ENCODE measurements at regions not wholly inside any gene's neighbourhood (a gene's known extent, or its start where the extent isn't known, plus 50 kb on each side); places are given as distances from the start of the nearest gene placed in this dataset.

DNA sequence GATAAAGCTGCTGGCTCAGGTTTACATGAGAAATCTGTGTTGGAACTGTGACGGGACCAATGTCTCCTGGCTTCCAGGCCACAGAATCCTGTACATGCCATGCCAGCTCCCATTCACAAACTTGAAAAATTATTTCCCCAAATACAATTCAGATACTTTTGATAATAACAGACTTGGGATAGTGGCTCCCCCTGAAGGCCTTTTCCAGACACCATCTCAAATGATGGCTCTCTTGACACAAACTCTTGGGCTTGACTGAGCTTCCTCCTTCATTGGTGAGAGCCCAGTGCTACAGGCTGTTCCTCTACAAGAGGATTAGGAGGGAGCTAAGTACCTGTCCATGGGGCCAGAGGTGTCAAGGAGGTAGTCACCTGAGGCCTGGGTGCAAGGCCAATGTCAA lies 104.7 kb upstream of the PAX6 start:
- TF ChIP-seq, protein P1, sequence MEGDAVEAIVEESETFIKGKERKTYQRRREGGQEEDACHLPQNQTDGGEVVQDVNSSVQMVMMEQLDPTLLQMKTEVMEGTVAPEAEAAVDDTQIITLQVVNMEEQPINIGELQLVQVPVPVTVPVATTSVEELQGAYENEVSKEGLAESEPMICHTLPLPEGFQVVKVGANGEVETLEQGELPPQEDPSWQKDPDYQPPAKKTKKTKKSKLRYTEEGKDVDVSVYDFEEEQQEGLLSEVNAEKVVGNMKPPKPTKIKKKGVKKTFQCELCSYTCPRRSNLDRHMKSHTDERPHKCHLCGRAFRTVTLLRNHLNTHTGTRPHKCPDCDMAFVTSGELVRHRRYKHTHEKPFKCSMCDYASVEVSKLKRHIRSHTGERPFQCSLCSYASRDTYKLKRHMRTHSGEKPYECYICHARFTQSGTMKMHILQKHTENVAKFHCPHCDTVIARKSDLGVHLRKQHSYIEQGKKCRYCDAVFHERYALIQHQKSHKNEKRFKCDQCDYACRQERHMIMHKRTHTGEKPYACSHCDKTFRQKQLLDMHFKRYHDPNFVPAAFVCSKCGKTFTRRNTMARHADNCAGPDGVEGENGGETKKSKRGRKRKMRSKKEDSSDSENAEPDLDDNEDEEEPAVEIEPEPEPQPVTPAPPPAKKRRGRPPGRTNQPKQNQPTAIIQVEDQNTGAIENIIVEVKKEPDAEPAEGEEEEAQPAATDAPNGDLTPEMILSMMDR (IDR thresholded peaks at IDR 0.05; ENCODE audit: low read length, missing control alignments): no peak
- no peak for DNase-seq (ENCODE audit: low read depth)
- H3K4me3 ChIP-seq (replicated peaks; ENCODE audit: low read depth, low read length): no peak overlapping the region

DNA sequence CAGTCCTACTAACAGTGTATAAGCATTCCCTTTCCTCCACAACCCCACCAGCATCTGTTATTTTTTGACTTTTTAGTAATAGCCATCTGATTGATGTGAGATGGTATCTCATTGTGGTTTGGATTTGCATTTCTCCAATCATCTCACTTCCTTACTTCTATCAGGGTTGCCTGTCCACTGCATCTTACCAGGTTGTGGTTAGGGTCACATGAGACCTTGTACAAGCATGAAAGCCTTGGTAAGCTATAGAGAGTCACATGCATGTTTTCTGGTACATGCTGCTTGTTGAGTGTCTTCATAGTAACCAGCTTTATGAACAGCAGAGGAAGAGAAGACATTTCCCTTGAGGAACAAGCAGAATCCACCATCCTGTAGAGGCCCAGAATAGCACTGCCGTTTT lies 102.9 kb upstream of the PAX6 start:
- TF ChIP-seq, protein P1 (IDR thresholded peaks at IDR 0.05; ENCODE audit: low read length, missing control alignments): no peak
- no peak overlapping the region for H3K4me3 ChIP-seq (replicated peaks; ENCODE audit: low read depth, low read length)
- DNase-seq (ENCODE audit: low read depth): no peak

DNA sequence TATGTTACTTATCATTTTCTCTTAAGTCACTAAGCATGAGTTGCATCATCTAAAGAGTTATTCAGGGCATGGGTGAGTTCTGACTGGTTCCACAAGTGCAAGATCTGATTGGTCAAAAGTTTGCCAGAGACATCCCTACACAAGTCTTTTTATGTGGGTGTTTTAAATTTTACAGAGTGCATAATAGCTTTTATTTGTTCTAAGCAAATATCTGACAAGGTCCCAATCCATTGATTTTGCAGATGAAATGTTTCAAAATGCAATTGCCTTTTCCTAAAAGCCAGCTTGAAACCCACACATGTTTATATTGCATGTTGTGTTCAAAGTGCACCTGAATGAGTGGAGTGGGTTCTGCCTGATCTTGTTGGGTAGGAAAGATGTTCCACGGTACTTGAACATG lies 101.7 kb upstream of the PAX6 start:
- H3K4me3 ChIP-seq (replicated peaks; ENCODE audit: low read depth, low read length): no peak overlapping the region
- TF ChIP-seq, protein P1 (IDR thresholded peaks at IDR 0.05; ENCODE audit: low read length, missing control alignments): no peak
- DNase-seq (ENCODE audit: low read depth): no peak

DNA sequence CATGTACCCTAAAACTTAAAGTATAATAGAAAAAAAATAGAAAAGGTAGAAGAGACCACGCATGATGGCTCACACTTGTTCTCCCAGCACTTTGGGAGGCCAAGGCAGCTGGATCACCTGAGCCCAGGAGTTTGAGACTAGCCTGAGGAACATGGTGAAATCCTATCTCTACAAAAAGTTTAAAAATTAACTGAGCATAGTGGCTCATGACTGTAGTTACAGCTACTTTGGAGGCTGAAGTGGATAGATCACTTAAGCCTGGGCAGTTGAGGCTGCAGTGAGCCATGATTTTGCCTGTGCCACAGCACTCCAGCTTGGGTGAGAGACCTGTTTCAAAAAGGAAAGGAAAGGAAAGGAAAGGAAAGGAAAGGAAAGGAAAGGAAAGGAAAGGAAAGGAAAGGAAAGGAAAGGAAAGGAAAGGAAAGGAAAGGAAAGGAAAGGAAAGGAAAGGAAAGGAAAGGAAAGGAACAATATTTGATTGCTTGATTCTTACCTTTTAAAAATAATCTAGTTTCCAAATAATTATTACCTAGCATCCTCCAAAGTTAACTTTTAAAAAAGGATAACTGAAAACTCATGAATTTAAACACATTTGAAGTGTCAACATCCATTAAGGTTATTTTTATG lies 99.9 kb upstream of the PAX6 start:
- TF ChIP-seq, protein P1 (IDR thresholded peaks at IDR 0.05; ENCODE audit: low read length, missing control alignments): no peak
- H3K4me3 ChIP-seq (replicated peaks; ENCODE audit: low read depth, low read length): no peak overlapping the region
- no peak for DNase-seq (ENCODE audit: low read depth)

DNA sequence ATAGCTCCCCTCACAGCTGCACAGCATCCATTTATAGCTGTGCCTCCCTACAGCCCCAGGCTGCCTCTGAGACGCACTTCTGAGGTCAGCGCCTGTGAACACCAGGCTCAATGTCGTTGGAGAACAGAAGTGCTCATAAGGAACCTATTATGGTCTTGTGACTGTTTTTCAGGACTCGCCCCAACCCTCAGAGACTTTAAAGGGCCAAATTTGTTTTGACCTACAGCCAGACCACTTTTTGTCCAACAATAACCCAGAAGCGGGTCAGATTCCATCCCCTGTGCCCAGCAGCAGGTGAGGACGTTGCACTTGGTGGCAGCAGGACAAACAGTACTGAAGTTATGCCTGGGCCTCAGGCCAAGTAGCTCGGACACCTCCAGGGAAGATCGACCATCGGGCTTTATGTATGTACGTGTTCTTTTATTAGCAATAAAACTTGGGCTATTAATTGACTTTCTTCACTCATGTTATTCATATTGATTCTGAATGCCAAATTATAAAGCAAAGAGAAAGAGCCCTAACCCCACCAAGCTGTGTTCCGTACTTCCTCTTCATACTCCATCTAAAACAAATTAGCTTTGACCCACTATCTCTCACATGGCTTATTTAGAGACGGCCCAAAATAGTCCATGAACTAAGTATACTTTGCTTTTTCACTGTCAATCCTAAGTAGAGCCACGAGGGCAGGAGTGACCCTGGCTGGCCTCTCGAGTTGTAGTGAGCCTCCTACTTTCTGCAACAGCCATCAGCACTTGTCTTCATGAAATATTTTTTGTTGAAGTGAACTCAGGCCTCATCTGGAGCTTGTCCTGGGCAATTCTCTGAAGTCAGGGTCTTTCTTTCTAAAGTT lies 92.3 kb upstream of the PAX6 start:
- TF ChIP-seq, protein P1 (IDR thresholded peaks at IDR 0.05; ENCODE audit: low read length, missing control alignments): no peak
- no peak overlapping the region for H3K4me3 ChIP-seq (replicated peaks; ENCODE audit: low read depth, low read length)
- no peak for DNase-seq (ENCODE audit: low read depth)

DNA sequence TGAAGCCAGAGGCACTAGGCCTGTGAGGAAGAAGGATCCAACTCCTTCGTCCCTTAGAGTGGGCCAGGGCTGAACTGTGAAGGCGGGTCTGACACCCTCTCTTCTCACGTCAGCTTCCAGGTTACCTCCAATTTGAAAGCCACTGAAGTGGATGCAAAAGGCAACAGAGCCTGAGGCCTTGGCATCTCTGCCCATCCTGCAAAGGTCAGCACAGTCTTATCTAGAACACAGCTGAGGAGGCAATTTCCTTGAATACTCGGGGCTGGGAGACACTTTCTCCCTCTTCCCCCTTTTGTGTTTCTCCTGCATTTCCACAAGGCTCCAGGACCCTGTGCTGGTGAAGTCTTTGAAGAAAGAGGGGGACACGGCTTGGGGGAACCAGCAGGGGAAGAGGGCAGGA lies 91.6 kb upstream of the PAX6 start:
- TF ChIP-seq, protein P1 (IDR thresholded peaks at IDR 0.05; ENCODE audit: low read length, missing control alignments): no peak
- DNase-seq (ENCODE audit: low read depth): no peak
- H3K4me3 ChIP-seq (replicated peaks; ENCODE audit: low read depth, low read length): no peak overlapping the region
